ENCODE measurements at regions not wholly inside any gene's neighbourhood (a gene's known extent, or its start where the extent isn't known, plus 50 kb on each side); places are given as distances from the start of the nearest gene placed in this dataset.
"Not testable (repeated sequence)": the region's sequence is repeated elsewhere in the genome, so short reads cannot be mapped to it uniquely, and the experiment has no call there.

- no peak for TF ChIP-seq CTCF (IDR thresholded peaks at IDR 0.05; ENCODE audit: extremely low read depth, missing control alignments)
- no peak for DNase-seq (ENCODE audit: low spot score)
These were observed 245.7 kb downstream of the ANTXR2 start for GRCh38 chr4:79827283-79827682.

- no peak for TF ChIP-seq CTCF (IDR thresholded peaks at IDR 0.05; ENCODE audit: extremely low read depth, missing control alignments)
- no peak for DNase-seq (ENCODE audit: low spot score)
These were observed 249.8 kb downstream of the ANTXR2 start for GRCh38 chr4:79823148-79823763.

GRCh38 chr4:79820427-79820826 is 252.6 kb downstream of the ANTXR2 start:
- no peak for DNase-seq (ENCODE audit: low spot score)
- TF ChIP-seq CTCF (IDR thresholded peaks at IDR 0.05; ENCODE audit: extremely low read depth, missing control alignments): no peak

- not testable (repeated sequence) for DNase-seq (ENCODE audit: low spot score)
These were observed 265.1 kb downstream of the ANTXR2 start for GRCh38 chr4:79807933-79808332.

GRCh38 chr4:79798047-79798446 is 275.0 kb downstream of the ANTXR2 start:
- TF ChIP-seq CTCF (IDR thresholded peaks at IDR 0.05; ENCODE audit: extremely low read depth, missing control alignments): no peak

GRCh38 chr4:79796948-79797347 is 276.1 kb downstream of the ANTXR2 start:
- no peak for TF ChIP-seq CTCF (IDR thresholded peaks at IDR 0.05; ENCODE audit: extremely low read depth, missing control alignments)
- no peak for DNase-seq (ENCODE audit: low spot score)

More at GRCh38 chr4:79798047-79798446, 275.0 kb downstream of the ANTXR2 start:
- no peak for DNase-seq (ENCODE audit: low spot score)

GRCh38 chr4:79788884-79789283 is 284.1 kb downstream of the ANTXR2 start:
- no peak for TF ChIP-seq CTCF (IDR thresholded peaks at IDR 0.05; ENCODE audit: extremely low read depth, missing control alignments)
- DNase-seq (ENCODE audit: low spot score): no peak

- no peak for DNase-seq (ENCODE audit: low spot score)
- no peak for TF ChIP-seq CTCF (IDR thresholded peaks at IDR 0.05; ENCODE audit: extremely low read depth, missing control alignments)
These were observed 292.9 kb downstream of the ANTXR2 start for GRCh38 chr4:79780129-79780528.
